K562 (cell line): ENCODE measurements at regions not wholly inside any gene's neighbourhood (a gene's known extent, or its start where the extent isn't known, plus 50 kb on each side); places are given as distances from the start of the nearest gene placed in this dataset.

ENCODE experiments used
- CTCF ChIP-seq, 3 experiments: IDR thresholded peaks in 2 of 3; conservative IDR thresholded peaks in 1 of 3; 2 replicates each; pipeline ENCODE4 v1.5.1; 2011 to 2012; ENCODE audit warnings: low read length in 3 of 3, mild to moderate bottlenecking in 3 of 3, control low read depth in 2 of 3, improper control_type of control experiment in 1 of 3, inconsistent platforms in 1 of 3, low read depth in 1 of 3, mixed read lengths in 1 of 3, moderate library complexity in 1 of 3; ENCODE audit not compliant: insufficient read depth in 2 of 3
- DDX20 ChIP-seq: fragments of 450-650 bp; IDR thresholded peaks from 2 replicates; pipeline ENCODE4 v1.6.1; 2016; ENCODE audit warnings: missing genetic modification characterization, low read depth, mild to moderate bottlenecking, missing compliant biosample characterization, moderate library complexity
- EZH2 ChIP-seq: IDR thresholded peaks from 2 replicates; pipeline ENCODE4 v1.6.1; 2012; ENCODE audit warnings: low read depth, mild to moderate bottlenecking, inconsistent platforms, low read length, borderline replicate concordance
- FOXA3 ChIP-seq, 2 experiments: fragments of 450-650 bp in 1 of 2; sonication (generic) in 1 of 2; formaldehyde crosslinking; IDR thresholded peaks in 1 of 2; conservative IDR thresholded peaks in 1 of 2; 2 replicates each; pipeline versions ENCODE4 v1.4.0 to v1.8.0; 2020 to 2022; ENCODE audit warnings: mild to moderate bottlenecking in 2 of 2, missing genetic modification reagents in 1 of 2
- MAX ChIP-seq: sonication (generic); formaldehyde crosslinking; IDR thresholded peaks from 2 replicates; pipeline ENCODE4 v1.9.0; 2022; ENCODE audit warnings: mild to moderate bottlenecking, missing genetic modification reagents
- POLR2A ChIP-seq: fragments of 450-650 bp; conservative IDR thresholded peaks from 2 replicates; pipeline ENCODE4 v1.6.1; 2016
- POLR2G ChIP-seq: fragments of 200-400 bp; formaldehyde crosslinking; IDR thresholded peaks from 2 replicates; pipeline ENCODE4 v1.6.1; 2017; ENCODE audit warnings: low read depth, mild to moderate bottlenecking, antibody characterized with exemption, low read length, moderate library complexity
- RAD21 ChIP-seq, 2 experiments: fragments of 250-450 bp in 1 of 2; fragments of 450-650 bp in 1 of 2; sonication (Bioruptor Pico) in 1 of 2; formaldehyde crosslinking in 1 of 2; IDR thresholded peaks in 1 of 2; conservative IDR thresholded peaks in 1 of 2; 2 replicates each; pipeline versions ENCODE4 v1.4.0 to v1.8.0; 2020 to 2022; ENCODE audit warnings: mild to moderate bottlenecking in 2 of 2, moderate library complexity in 1 of 2
- SIN3B ChIP-seq: fragments of 450-650 bp; IDR thresholded peaks from 2 replicates; pipeline ENCODE4 v1.6.1; 2017; ENCODE audit warnings: low read depth, mild to moderate bottlenecking, moderate library complexity
- SREBF2 ChIP-seq: sonication (generic); formaldehyde crosslinking; IDR thresholded peaks from 2 replicates; pipeline ENCODE4 v1.4.0; 2020; ENCODE audit warnings: mild to moderate bottlenecking, missing genetic modification reagents
- TSHZ1 ChIP-seq: fragments of 250-450 bp; sonication (Bioruptor Pico); IDR thresholded peaks from 2 replicates; pipeline ENCODE4 v1.4.0; 2020; ENCODE audit warnings: mild to moderate bottlenecking, moderate library complexity

GRCh38 chr4:116598155-116598979 lies 487.0 kb downstream of the TRAM1L1 start:
- no peak for TF ChIP-seq POLR2A
- TF ChIP-seq SIN3B: no peak
- TF ChIP-seq DDX20 (tag): no peak
- TF ChIP-seq POLR2G: no peak
- TF ChIP-seq TSHZ1 (CRISPR knock-in tag): no peak
- no peak for TF ChIP-seq SREBF2 (CRISPR knock-in tag)
- TF ChIP-seq CTCF (IDR thresholded peaks at IDR 0.05 in 2 of 3, conservative IDR thresholded peaks at IDR 0.05 in 1 of 3; ENCODE audit: insufficient read depth in 2 of 3, low read depth in 1 of 3, low read length in 3 of 3): no peak
- TF ChIP-seq MAX (CRISPR knock-in tag): no peak
- no peak for TF ChIP-seq EZH2
- no peak for TF ChIP-seq FOXA3 (CRISPR knock-in tag; conservative IDR thresholded peaks at IDR 0.05 in 1 of 2, IDR thresholded peaks at IDR 0.05 in 1 of 2)
- no peak for TF ChIP-seq RAD21 (CRISPR knock-in tag; conservative IDR thresholded peaks at IDR 0.05 in 1 of 2, IDR thresholded peaks at IDR 0.05 in 1 of 2)
